HG03354 (cell line): ENCODE measurements at regions not wholly inside any gene's neighbourhood (a gene's known extent, or its start where the extent isn't known, plus 50 kb on each side); places are given as distances from the start of the nearest gene placed in this dataset.

Experiments used
- ATAC-seq: cut with Tn5 transposase; IDR thresholded peaks from one replicate; pipeline ENCODE4 v1.9.1; 2021; ENCODE audit warnings: mild to moderate bottlenecking; ENCODE audit not compliant: unreplicated experiment, poor library complexity, severe bottlenecking

GRCh38 chrX:65035446-65035770 lies 59.2 kb upstream of the ZC4H2 start:
- ATAC-seq, result peak; percentile 39

GRCh38 chrX:65034668-65035445 lies 58.6 kb upstream of the ZC4H2 start, which contains the start of gene ZC3H12B:
TSS of gene ZC3H12B (plus strand) at chrX:65034826.
- peak; percentile 95 for ATAC-seq

GRCh38 chrX:65034292-65034667 lies 58.0 kb upstream of the ZC4H2 start:
- ATAC-seq, result no peak
